ENCODE measurements at regions not wholly inside any gene's neighbourhood (a gene's known extent, or its start where the extent isn't known, plus 50 kb on each side); places are given as distances from the start of the nearest gene placed in this dataset.

GRCh38 chr16:80144191-80144590 is 396.6 kb upstream of the DYNLRB2 start:
- TF ChIP-seq CTCF (IDR thresholded peaks at IDR 0.05) (no peak), POLR2A (IDR thresholded peaks at IDR 0.05) (no peak)
